HG02588 (cell line): ENCODE measurements at regions not wholly inside any gene's neighbourhood (a gene's known extent, or its start where the extent isn't known, plus 50 kb on each side); places are given as distances from the start of the nearest gene placed in this dataset.
A peak's percentile ranks its signal among the peaks of the same experiment; 100 is the strongest.

Experiments
- ATAC-seq: cut with Tn5 transposase; IDR thresholded peaks from one replicate; pipeline ENCODE4 v1.9.1; 2021; ENCODE audit warnings: mild to moderate bottlenecking, moderate library complexity; ENCODE audit not compliant: unreplicated experiment

GRCh38 chr3:69445498-69445897, 59.6 kb upstream of the FRMD4B start:
- no peak for ATAC-seq

- ATAC-seq: no peak
Observed at GRCh38 chr3:69445024-69445423, 59.1 kb upstream of the FRMD4B start.

GRCh38 chr3:69443457-69443920, 57.6 kb upstream of the FRMD4B start:
- ATAC-seq: no peak

- peak; percentile 49 for ATAC-seq
Observed at GRCh38 chr3:69442771-69443311, 57.0 kb upstream of the FRMD4B start.

GRCh38 chr3:69441732-69442131, 55.8 kb upstream of the FRMD4B start:
- no peak for ATAC-seq

GRCh38 chr3:69441040-69441439, 55.2 kb upstream of the FRMD4B start:
- no peak for ATAC-seq

GRCh38 chr3:69439643-69440270, 53.9 kb upstream of the FRMD4B start:
- ATAC-seq: no peak

- no peak for ATAC-seq
Observed at GRCh38 chr3:69438476-69438875, 52.6 kb upstream of the FRMD4B start.

- ATAC-seq: peak; percentile 75
Observed at GRCh38 chr3:69435274-69436265, 49.7 kb upstream of the FRMD4B start.
